Natural killer cell (primary cell): ENCODE measurements at regions not wholly inside any gene's neighbourhood (a gene's known extent, or its start where the extent isn't known, plus 50 kb on each side); places are given as distances from the start of the nearest gene placed in this dataset.

ENCODE experiments used
- ATAC-seq, 3 donors: fragments of 150-1000 bp in 2 of 3; fragments of 200-7000 bp in 1 of 3; cut with Tn5 transposase; 1 replicate in 1 of 3; 2 replicates in 2 of 3; pipeline ENCODE4 v1.10.0; 2021; ENCODE audit warnings: mild to moderate bottlenecking in 2 of 3, moderate library complexity in 2 of 3
- DNase-seq, 2 donors: peaks; one replicate each; pipeline versions ENCODE4 v3.0.0 to v3.0.0-alpha.2; 2013 to 2021; ENCODE audit warnings: mixed read lengths in 1 of 2
- H3K27ac ChIP-seq: one replicate; pipeline ENCODE4 v1.5.1; 2013; ENCODE audit warnings: mild to moderate bottlenecking, low read length
- H3K27me3 ChIP-seq: one replicate; pipeline ENCODE4 v1.6.1; 2013; ENCODE audit warnings: low read length; ENCODE audit not compliant: control insufficient read depth, insufficient read depth
- H3K36me3 ChIP-seq: one replicate; pipeline ENCODE4 v1.6.1; 2013; ENCODE audit warnings: low read length; ENCODE audit not compliant: control insufficient read depth, insufficient read depth
- H3K4me1 ChIP-seq: one replicate; pipeline ENCODE4 v1.6.1; 2013; ENCODE audit warnings: low read length; ENCODE audit not compliant: control insufficient read depth, insufficient read depth
- H3K4me3 ChIP-seq: one replicate; pipeline ENCODE4 v1.5.1; 2013; ENCODE audit warnings: low read length
- H3K9me3 ChIP-seq: one replicate; pipeline ENCODE4 v1.6.1; 2013; ENCODE audit warnings: low read length; ENCODE audit not compliant: control insufficient read depth, insufficient read depth
- H3K27ac Mint-ChIP-seq, 2 donors: one replicate each; pipeline ENCODE4 v1.8.0; 2022; ENCODE audit warnings: mild to moderate bottlenecking in 2 of 2, mixed read lengths in 2 of 2, moderate library complexity in 1 of 2
- H3K27me3 Mint-ChIP-seq, 2 donors: one replicate each; pipeline ENCODE4 v1.8.0; 2022; ENCODE audit warnings: low read depth in 2 of 2, mixed read lengths in 2 of 2
- H3K36me3 Mint-ChIP-seq: one replicate; pipeline ENCODE4 v1.8.0; 2022; ENCODE audit warnings: mixed read lengths
- H3K4me1 Mint-ChIP-seq, 2 donors: one replicate each; pipeline ENCODE4 v1.8.0; 2022; ENCODE audit warnings: mixed read lengths in 2 of 2
- H3K4me3 Mint-ChIP-seq: one replicate; pipeline ENCODE4 v1.8.0; 2022; ENCODE audit warnings: mild to moderate bottlenecking, moderate library complexity, mixed read lengths
- H3K9me3 Mint-ChIP-seq, 2 donors: one replicate each; pipeline ENCODE4 v1.8.0; 2022; ENCODE audit warnings: mixed read lengths in 2 of 2
- CTCF ChIP-seq: fragments of 200-600 bp; IDR thresholded peaks from one replicate; pipeline ENCODE4 v1.8.0; 2022; ENCODE audit warnings: antibody characterized with exemption
- WGBS: methylation state at CpG from one replicate; pipeline ENCODE4 v1.1.7; 2013; ENCODE audit warnings: missing lambda C conversion rate; ENCODE audit not compliant: insufficient coverage; 5-methylcytosine and 5-hydroxymethylcytosine counted together
- intact Hi-C: fragments of 100-400 bp; cut with micrococcal nuclease; formaldehyde crosslinking; loops from one replicate; pipeline ENCODE4 v1.14.2; 2022

GRCh38 chr1:34610063-34610462 lies 144.8 kb upstream of the GJB5 start:
- 78% methylated on average over 2 of the region's 2 CpGs for WGBS
- Mint-ChIP-seq H3K27me3 (peaks cover 24 to 44% of the 10 kb centered on the region in 2 donors), H3K4me1 (no peaks in the 10 kb centered on the region), H3K27ac (no peak overlapping the region), H3K4me3 (no peak overlapping the region), H3K9me3 (no peaks in the 10 kb centered on the region), H3K36me3 (no peaks in the 10 kb centered on the region)
- H3K36me3 ChIP-seq, result no peaks in the 10 kb centered on the region
- H3K27ac ChIP-seq, result no peak overlapping the region
- H3K27me3 ChIP-seq, result no peaks in the 10 kb centered on the region
- TF ChIP-seq CTCF, result no peak
- ATAC-seq, result no peak
- no peak overlapping the region for H3K4me3 ChIP-seq
- DNase-seq, result no peak
- no peaks in the 10 kb centered on the region for H3K9me3 ChIP-seq
- intact Hi-C loops, result no loop called here
- no peaks in the 10 kb centered on the region for H3K4me1 ChIP-seq

DNA sequence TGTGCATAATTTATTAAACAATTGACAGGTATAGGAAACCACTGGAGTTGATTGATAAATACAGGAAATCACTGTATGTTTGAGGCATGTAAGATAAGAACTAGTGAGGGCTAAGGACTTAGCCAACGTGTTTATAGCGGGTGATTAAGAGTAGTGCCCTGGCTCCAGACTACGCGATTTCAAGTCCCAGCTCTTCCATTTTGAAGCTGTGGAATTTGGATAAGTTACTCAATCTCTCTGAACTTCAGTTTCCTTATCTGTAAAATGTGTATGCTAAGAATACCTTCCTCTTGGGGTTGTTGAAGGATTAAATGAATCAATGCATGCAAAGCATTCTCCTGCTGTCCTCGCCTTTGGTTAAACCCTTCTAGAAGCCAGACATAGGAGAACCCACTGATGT lies 143.3 kb upstream of the GJB5 start:
- intact Hi-C loops, result no loop called here
- 62% methylated on average over 5 of the region's 5 CpGs for WGBS
- Mint-ChIP-seq H3K36me3 (no peaks in the 10 kb centered on the region), H3K4me1 (no peaks in the 10 kb centered on the region), H3K4me3 (no peak overlapping the region), H3K27me3 (peaks cover 29 to 44% of the 10 kb centered on the region in 2 donors), H3K27ac (no peak overlapping the region), H3K9me3 (no peaks in the 10 kb centered on the region)
- DNase-seq (no peak), ATAC-seq (no peak)
- Histone ChIP-seq H3K36me3 (no peaks in the 10 kb centered on the region), H3K4me3 (no peak overlapping the region), H3K27ac (no peak overlapping the region), H3K9me3 (no peaks in the 10 kb centered on the region), H3K27me3 (no peaks in the 10 kb centered on the region), H3K4me1 (no peaks in the 10 kb centered on the region)
- no peak for TF ChIP-seq CTCF

- intact Hi-C loops, result no loop called here
- H3K27me3 Mint-ChIP-seq, result peaks cover 29 to 44% of the 10 kb centered on the region in 2 donors
- TF ChIP-seq CTCF, result no peak
- Histone ChIP-seq H3K27ac (no peak overlapping the region), H3K9me3 (no peaks in the 10 kb centered on the region), H3K4me3 (no peak overlapping the region), H3K27me3 (no peaks in the 10 kb centered on the region), H3K36me3 (no peaks in the 10 kb centered on the region), H3K4me1 (no peaks in the 10 kb centered on the region)
- ATAC-seq, result no peak
- no peak for DNase-seq
- H3K9me3 Mint-ChIP-seq, result no peaks in the 10 kb centered on the region
- H3K4me1 Mint-ChIP-seq, result no peaks in the 10 kb centered on the region
- 40% methylated on average over 9 of the region's 9 CpGs for WGBS
- no peaks in the 10 kb centered on the region for H3K36me3 Mint-ChIP-seq
- H3K27ac Mint-ChIP-seq, result no peak overlapping the region
- H3K4me3 Mint-ChIP-seq, result no peak overlapping the region
Observed at GRCh38 chr1:34612091-34612827, 142.6 kb upstream of the GJB5 start.
